Brain microvascular endothelial cell (primary cell): ENCODE measurements at regions not wholly inside any gene's neighbourhood (a gene's known extent, or its start where the extent isn't known, plus 50 kb on each side); places are given as distances from the start of the nearest gene placed in this dataset.

Experiments
- DNase-seq: peaks from one replicate; pipeline ENCODE4 v3.0.0-alpha.2; 2020
- H3K27ac ChIP-seq: fragments of 250-450 bp; sonication (Bioruptor Pico); 2 replicates; pipeline ENCODE4 v1.5.1; 2020; ENCODE audit warnings: mild to moderate bottlenecking, moderate library complexity
- H3K27me3 ChIP-seq: fragments of 250-450 bp; sonication (Bioruptor Pico); replicated peaks from 2 replicates; pipeline ENCODE4 v1.5.1; 2020; ENCODE audit warnings: mild to moderate bottlenecking
- H3K36me3 ChIP-seq: fragments of 250-450 bp; sonication (Bioruptor Pico); replicated peaks from 2 replicates; pipeline ENCODE4 v1.5.1; 2020; ENCODE audit warnings: mild to moderate bottlenecking
- H3K4me3 ChIP-seq: 2 replicates; pipeline ENCODE4 v1.5.1; 2011; ENCODE audit warnings: low read depth, mild to moderate bottlenecking, control low read depth, low read length, moderate library complexity
- in situ Hi-C: cut with HindIII; loops from 2 replicates; pipeline ENCODE4 v1.10.0; 2017; ENCODE audit warnings: low sequenced_read_pairs, low pct_ligation_motif_present
- TF ChIP-seq, protein P1 (sequence below): IDR thresholded peaks from 2 replicates; pipeline ENCODE4 v1.5.1; 2011; ENCODE audit warnings: low read depth, mild to moderate bottlenecking, moderate library complexity, low read length, control low read depth, inconsistent platforms; ENCODE audit errors: missing control alignments

DNA sequence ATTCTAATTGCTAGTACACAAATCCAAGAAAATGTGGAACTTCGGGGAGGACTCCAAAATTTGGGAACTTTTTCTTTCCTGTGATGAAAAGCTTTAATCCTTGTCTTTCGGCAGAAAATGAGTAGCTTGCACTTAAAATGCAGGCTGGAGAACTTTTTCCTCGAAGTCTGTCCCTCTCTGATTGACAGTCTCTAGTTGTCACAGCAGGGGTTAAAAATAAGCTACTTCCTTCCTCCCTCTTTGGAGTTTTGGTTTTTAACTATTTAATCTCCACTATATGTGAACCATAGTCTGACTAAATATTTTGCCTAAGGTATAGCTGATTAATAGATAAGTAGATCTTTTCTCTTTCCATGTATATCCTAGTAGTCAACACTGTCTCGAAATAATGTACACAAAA, 66.8 kb upstream of the MBOAT1 start:
- Histone ChIP-seq H3K36me3 (no peaks in the 10 kb centered on the region), H3K27me3 (peaks cover 4% of the 10 kb centered on the region), H3K4me3 (no peak overlapping the region), H3K27ac (no peak overlapping the region)
- in situ Hi-C loops: no loop called here
- TF ChIP-seq, protein P1, sequence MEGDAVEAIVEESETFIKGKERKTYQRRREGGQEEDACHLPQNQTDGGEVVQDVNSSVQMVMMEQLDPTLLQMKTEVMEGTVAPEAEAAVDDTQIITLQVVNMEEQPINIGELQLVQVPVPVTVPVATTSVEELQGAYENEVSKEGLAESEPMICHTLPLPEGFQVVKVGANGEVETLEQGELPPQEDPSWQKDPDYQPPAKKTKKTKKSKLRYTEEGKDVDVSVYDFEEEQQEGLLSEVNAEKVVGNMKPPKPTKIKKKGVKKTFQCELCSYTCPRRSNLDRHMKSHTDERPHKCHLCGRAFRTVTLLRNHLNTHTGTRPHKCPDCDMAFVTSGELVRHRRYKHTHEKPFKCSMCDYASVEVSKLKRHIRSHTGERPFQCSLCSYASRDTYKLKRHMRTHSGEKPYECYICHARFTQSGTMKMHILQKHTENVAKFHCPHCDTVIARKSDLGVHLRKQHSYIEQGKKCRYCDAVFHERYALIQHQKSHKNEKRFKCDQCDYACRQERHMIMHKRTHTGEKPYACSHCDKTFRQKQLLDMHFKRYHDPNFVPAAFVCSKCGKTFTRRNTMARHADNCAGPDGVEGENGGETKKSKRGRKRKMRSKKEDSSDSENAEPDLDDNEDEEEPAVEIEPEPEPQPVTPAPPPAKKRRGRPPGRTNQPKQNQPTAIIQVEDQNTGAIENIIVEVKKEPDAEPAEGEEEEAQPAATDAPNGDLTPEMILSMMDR: no peak
- no peak for DNase-seq

DNA sequence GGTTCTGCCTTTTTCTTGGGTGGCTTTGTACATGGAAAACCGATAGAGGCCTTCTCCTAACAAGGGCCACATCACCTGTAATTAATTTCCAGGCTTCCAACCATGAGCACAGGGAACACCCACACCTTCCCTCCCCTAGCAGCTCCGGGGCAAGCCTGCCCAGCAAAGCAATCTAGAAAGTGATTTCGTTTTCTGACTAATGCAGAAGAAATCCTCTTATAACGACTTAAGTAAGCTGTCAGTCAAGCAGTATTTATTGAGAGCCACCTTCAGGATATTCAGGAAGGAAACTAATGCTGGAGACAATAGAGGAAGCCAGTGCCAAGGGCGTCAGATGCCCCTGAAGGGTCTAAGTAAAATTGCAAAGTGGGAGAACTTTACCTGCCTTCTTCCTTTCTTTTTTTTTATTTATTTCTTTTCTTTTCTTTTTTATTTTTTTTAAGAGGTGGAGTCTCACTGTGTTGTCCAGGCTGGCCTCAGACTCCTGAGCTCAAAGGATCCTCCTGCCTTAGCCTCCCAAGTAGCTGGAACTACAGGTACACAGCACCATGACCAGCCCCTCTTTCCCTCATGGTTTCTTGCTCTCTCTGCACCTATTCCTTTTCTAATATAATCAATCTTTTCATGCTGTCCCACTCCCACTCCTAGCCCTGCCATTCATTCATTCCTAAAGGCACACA, 67.5 kb upstream of the MBOAT1 start:
- in situ Hi-C loops: no loop called here
- Histone ChIP-seq H3K4me3 (no peak overlapping the region), H3K27ac (no peak overlapping the region), H3K27me3 (peaks cover 4% of the 10 kb centered on the region), H3K36me3 (no peaks in the 10 kb centered on the region)
- DNase-seq: no peak
- TF ChIP-seq, protein P1: no peak

DNA sequence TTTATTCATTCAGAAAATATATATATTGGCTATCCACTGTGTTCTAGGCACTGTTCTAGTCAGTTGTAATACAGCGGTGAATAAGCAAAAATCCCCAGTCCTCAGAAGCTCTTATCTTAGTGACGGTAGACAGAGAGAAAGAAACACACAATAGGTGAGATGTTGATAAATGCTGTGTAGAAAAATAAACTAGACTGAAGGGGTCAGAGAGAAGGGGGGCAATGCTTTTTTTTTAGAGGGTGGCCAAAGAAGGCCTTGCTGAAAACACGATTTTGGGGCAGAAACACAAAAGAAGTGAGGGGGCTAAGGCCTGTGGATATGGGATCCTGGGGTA, 68.0 kb upstream of the MBOAT1 start:
- H3K4me3 ChIP-seq: no peak overlapping the region
- TF ChIP-seq, protein P1: no peak
- H3K27ac ChIP-seq: no peak overlapping the region
- H3K36me3 ChIP-seq: no peaks in the 10 kb centered on the region
- DNase-seq: no peak
- in situ Hi-C loops: no loop called here
- H3K27me3 ChIP-seq: peaks cover 4% of the 10 kb centered on the region

DNA sequence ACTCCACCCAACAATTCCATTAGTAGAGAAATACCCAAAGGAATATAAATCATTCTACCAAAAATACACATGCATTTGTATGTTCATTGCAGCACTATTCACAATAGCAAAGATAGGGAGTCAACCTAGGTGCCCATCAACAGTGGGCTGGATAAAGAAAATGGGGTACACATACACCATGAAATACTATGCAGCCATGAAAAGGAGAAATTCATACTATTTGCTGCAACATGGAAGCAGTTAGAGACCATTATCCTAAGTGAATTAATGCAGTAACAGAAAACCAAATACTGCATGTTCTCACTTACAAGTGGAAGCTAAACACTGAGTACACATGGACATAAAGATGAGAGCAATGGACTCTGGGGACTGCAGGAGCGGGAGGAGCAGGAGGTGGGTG, 72.4 kb upstream of the MBOAT1 start:
- TF ChIP-seq, protein P1: no peak
- in situ Hi-C loops: no loop called here

DNA sequence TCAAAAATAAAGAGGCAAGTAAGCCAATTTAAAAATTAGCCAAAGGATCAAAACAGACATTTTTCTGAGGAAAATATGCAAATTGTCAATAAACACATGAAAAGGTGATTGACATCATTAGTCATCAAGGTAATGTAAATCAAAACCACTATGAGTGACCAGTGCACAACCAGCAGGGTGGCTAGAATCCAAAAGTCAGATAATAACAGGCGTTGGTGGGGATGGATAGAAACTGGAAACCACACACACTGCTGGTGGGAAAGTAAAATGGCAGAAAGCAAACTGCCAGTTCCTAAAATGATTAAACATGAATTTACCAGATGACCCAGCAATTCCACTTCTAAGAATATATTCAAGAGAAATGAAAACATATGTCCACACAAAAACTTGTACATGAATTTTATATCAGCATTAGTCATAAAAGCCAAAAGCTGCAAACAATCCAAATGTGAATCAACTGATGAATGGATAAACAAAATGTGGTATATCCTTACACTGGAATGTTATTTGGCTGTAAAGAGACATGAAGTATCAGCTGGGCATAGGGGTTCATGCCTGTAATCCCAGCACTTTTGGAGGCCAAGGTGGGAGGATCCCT, 74.8 kb upstream of the MBOAT1 start:
- TF ChIP-seq, protein P1: no peak
- Histone ChIP-seq H3K4me3 (no peak overlapping the region), H3K27me3 (no peaks in the 10 kb centered on the region), H3K27ac (no peak overlapping the region), H3K36me3 (no peaks in the 10 kb centered on the region)
- no peak for DNase-seq
- in situ Hi-C loops: no loop called here

More for the DNA sequence above, 72.4 kb upstream of the MBOAT1 start:
- Histone ChIP-seq H3K27ac (no peak overlapping the region), H3K36me3 (no peaks in the 10 kb centered on the region), H3K4me3 (no peak overlapping the region), H3K27me3 (no peaks in the 10 kb centered on the region)
- no peak for DNase-seq
